IPS-20b (cell line): ENCODE measurements at regions not wholly inside any gene's neighbourhood (a gene's known extent, or its start where the extent isn't known, plus 50 kb on each side); places are given as distances from the start of the nearest gene placed in this dataset.

Experiments
- H3K27ac ChIP-seq: one replicate; pipeline ENCODE4 v1.5.1; 2013; ENCODE audit warnings: low read length
- H3K27me3 ChIP-seq: 2 replicates; pipeline ENCODE4 v1.6.1; 2013; ENCODE audit warnings: mild to moderate bottlenecking, low read length, inconsistent platforms; ENCODE audit not compliant: insufficient read depth
- H3K36me3 ChIP-seq: 2 replicates; pipeline ENCODE4 v1.6.1; 2013; ENCODE audit warnings: low read depth, mild to moderate bottlenecking, inconsistent platforms, low read length, moderate library complexity; ENCODE audit not compliant: insufficient read depth
- H3K4me1 ChIP-seq: 2 replicates; pipeline ENCODE4 v1.6.1; 2013; ENCODE audit warnings: mild to moderate bottlenecking, control low read depth, inconsistent platforms, low read length, moderate library complexity; ENCODE audit not compliant: insufficient read depth
- H3K4me3 ChIP-seq: 2 replicates; pipeline ENCODE4 v1.5.1; 2013; ENCODE audit warnings: mild to moderate bottlenecking, low read length, inconsistent platforms
- H3K9ac ChIP-seq: 2 replicates; pipeline ENCODE4 v1.6.1; 2013; ENCODE audit warnings: low read depth, mild to moderate bottlenecking, inconsistent platforms, low read length, moderate library complexity
- H3K9me3 ChIP-seq: 2 replicates; pipeline ENCODE4 v1.6.1; 2013; ENCODE audit warnings: mild to moderate bottlenecking, low read depth, low read length, inconsistent platforms; ENCODE audit not compliant: insufficient read depth

GRCh38 chr12:124486346-124486963 lies 81.0 kb downstream of the NCOR2 start:
- Histone ChIP-seq H3K36me3 (peaks cover 55% of the 10 kb centered on the region), H3K9ac (no peak overlapping the region), H3K9me3 (no peaks in the 10 kb centered on the region), H3K4me1 (no peaks in the 10 kb centered on the region), H3K4me3 (no peak overlapping the region), H3K27ac (no peak overlapping the region), H3K27me3 (no peaks in the 10 kb centered on the region)

- H3K27me3 ChIP-seq, result no peaks in the 10 kb centered on the region
- H3K4me3 ChIP-seq, result no peak overlapping the region
- H3K4me1 ChIP-seq, result no peaks in the 10 kb centered on the region
- H3K36me3 ChIP-seq, result peaks cover 52% of the 10 kb centered on the region
- no peaks in the 10 kb centered on the region for H3K9me3 ChIP-seq
- no peak overlapping the region for H3K27ac ChIP-seq
- H3K9ac ChIP-seq, result no peak overlapping the region
These were observed 82.0 kb downstream of the NCOR2 start for GRCh38 chr12:124485371-124485770.

GRCh38 chr12:124484526-124484953 lies 82.9 kb downstream of the NCOR2 start:
- no peaks in the 10 kb centered on the region for H3K27me3 ChIP-seq
- peaks cover 46% of the 10 kb centered on the region for H3K36me3 ChIP-seq
- no peak overlapping the region for H3K4me3 ChIP-seq
- H3K27ac ChIP-seq, result no peak overlapping the region
- H3K9me3 ChIP-seq, result no peaks in the 10 kb centered on the region
- no peaks in the 10 kb centered on the region for H3K4me1 ChIP-seq
- H3K9ac ChIP-seq, result no peak overlapping the region

GRCh38 chr12:124484067-124484466 lies 83.3 kb downstream of the NCOR2 start:
- Histone ChIP-seq H3K27me3 (no peaks in the 10 kb centered on the region), H3K36me3 (peaks cover 46% of the 10 kb centered on the region), H3K4me3 (no peak overlapping the region), H3K4me1 (no peaks in the 10 kb centered on the region), H3K9me3 (no peaks in the 10 kb centered on the region), H3K27ac (no peak overlapping the region), H3K9ac (no peak overlapping the region)

GRCh38 chr12:124482901-124483799 lies 84.3 kb downstream of the NCOR2 start:
- Histone ChIP-seq H3K27me3 (no peaks in the 10 kb centered on the region), H3K9ac (no peak overlapping the region), H3K4me3 (no peak overlapping the region), H3K4me1 (no peaks in the 10 kb centered on the region), H3K27ac (no peak overlapping the region), H3K9me3 (no peaks in the 10 kb centered on the region), H3K36me3 (peaks cover 52% of the 10 kb centered on the region)

- Histone ChIP-seq H3K9me3 (no peaks in the 10 kb centered on the region), H3K27ac (no peak overlapping the region), H3K4me3 (no peak overlapping the region), H3K9ac (no peak overlapping the region), H3K27me3 (no peaks in the 10 kb centered on the region), H3K36me3 (peaks cover 59% of the 10 kb centered on the region), H3K4me1 (no peaks in the 10 kb centered on the region)
These were observed 84.9 kb downstream of the NCOR2 start for GRCh38 chr12:124482567-124482893.

- H3K4me3 ChIP-seq, result no peak overlapping the region
- no peaks in the 10 kb centered on the region for H3K4me1 ChIP-seq
- no peaks in the 10 kb centered on the region for H3K27me3 ChIP-seq
- H3K36me3 ChIP-seq, result peaks cover 64% of the 10 kb centered on the region
- H3K27ac ChIP-seq, result no peak overlapping the region
- H3K9me3 ChIP-seq, result no peaks in the 10 kb centered on the region
- no peak overlapping the region for H3K9ac ChIP-seq
These were observed 85.4 kb downstream of the NCOR2 start for GRCh38 chr12:124481772-124482566.

- no peaks in the 10 kb centered on the region for H3K27me3 ChIP-seq
- no peak overlapping the region for H3K27ac ChIP-seq
- H3K4me1 ChIP-seq, result no peaks in the 10 kb centered on the region
- no peak overlapping the region for H3K9ac ChIP-seq
- no peaks in the 10 kb centered on the region for H3K9me3 ChIP-seq
- peaks cover 67% of the 10 kb centered on the region for H3K36me3 ChIP-seq
- H3K4me3 ChIP-seq, result no peak overlapping the region
These were observed 86.1 kb downstream of the NCOR2 start for GRCh38 chr12:124481257-124481750.

- H3K4me1 ChIP-seq, result no peaks in the 10 kb centered on the region
- H3K36me3 ChIP-seq, result peaks cover 66% of the 10 kb centered on the region
- H3K27me3 ChIP-seq, result no peaks in the 10 kb centered on the region
- no peak overlapping the region for H3K27ac ChIP-seq
- H3K9me3 ChIP-seq, result no peaks in the 10 kb centered on the region
- no peak overlapping the region for H3K4me3 ChIP-seq
- H3K9ac ChIP-seq, result no peak overlapping the region
These were observed 86.7 kb downstream of the NCOR2 start for GRCh38 chr12:124480469-124481256.

GRCh38 chr12:124479680-124480468 lies 87.5 kb downstream of the NCOR2 start:
- Histone ChIP-seq H3K27ac (no peak overlapping the region), H3K27me3 (no peaks in the 10 kb centered on the region), H3K4me1 (no peaks in the 10 kb centered on the region), H3K9me3 (no peaks in the 10 kb centered on the region), H3K9ac (no peak overlapping the region), H3K4me3 (no peak overlapping the region), H3K36me3 (peaks cover 64% of the 10 kb centered on the region)
